ENCODE measurements at regions not wholly inside any gene's neighbourhood (a gene's known extent, or its start where the extent isn't known, plus 50 kb on each side); places are given as distances from the start of the nearest gene placed in this dataset.
"Not testable (repeated sequence)": the region's sequence is repeated elsewhere in the genome, so short reads cannot be mapped to it uniquely, and the experiment has no call there.

DNA sequence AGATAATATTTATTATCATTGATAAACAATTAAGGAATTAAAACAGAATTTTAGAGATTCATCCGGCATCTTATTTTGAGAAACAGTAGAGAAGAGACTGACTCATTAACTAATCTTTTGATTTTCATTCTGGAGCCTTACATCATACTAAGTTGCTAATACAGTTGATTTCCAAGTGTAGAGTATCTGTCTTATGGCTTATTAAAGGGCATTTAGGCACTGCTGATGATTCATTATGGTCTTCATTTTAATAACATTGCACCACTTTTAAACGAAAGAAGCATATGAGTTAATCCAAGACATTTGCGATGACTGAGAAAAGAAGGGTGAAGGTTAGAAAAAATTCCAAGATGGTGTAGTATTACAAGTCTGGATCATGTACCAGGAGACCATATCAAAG is 186.0 kb upstream of the CACNA2D1 start:
- no peak for DNase-seq
- intact Hi-C loops (cut with DNase I), result no loop called here

- no peak for DNase-seq
- intact Hi-C loops (cut with DNase I), result no loop called here
Measured at GRCh38 chr7:82625377-82625776, 181.8 kb upstream of the CACNA2D1 start.

- intact Hi-C loops (cut with DNase I), result no loop called here
Measured at GRCh38 chr7:82624965-82625364, 181.4 kb upstream of the CACNA2D1 start.

DNA sequence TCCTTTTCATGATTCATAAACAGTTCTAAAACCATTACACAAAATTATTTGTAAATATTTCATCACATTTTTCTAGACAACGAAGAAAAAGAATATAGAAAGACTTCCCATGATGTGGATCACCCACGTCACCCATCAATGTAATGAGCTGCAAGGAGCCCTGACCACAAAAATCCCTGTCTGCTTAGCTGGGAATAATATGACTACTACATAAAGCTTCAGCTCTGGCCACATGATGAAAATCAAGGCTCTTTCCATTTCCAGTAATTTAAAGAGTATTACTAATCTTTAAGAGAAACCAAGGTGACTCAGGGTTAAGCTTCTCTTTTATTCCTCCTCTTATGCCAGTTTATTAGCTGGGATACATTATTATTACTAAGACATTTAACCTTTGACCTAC is 180.8 kb upstream of the CACNA2D1 start:
- intact Hi-C loops (cut with DNase I), result no loop called here
- DNase-seq, result no peak

More at GRCh38 chr7:82624965-82625364, 181.4 kb upstream of the CACNA2D1 start:
- DNase-seq, result no peak

DNA sequence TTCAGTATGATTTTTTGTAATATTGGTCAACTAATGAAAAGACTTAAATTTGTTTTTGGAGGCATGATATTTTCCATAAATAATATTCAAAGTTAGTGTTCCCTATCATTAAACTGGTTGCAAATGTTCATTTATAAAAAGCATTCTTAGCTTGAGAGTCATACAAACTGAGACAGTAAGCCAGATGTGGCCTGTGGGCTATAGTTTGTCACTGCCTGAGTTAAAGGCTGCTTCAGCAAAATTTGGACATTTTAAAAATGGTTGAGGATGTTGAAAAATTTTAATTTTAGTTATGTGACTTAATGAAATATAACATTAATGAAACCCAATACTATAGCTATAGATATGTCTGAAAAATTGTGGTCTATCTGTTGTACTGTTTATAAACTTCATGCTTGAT is 180.2 kb upstream of the CACNA2D1 start:
- no peak for DNase-seq

GRCh38 chr7:82617156-82617555 is 173.6 kb upstream of the CACNA2D1 start:
- intact Hi-C loops (cut with DNase I), result no loop called here
- DNase-seq, result no peak

More for the DNA sequence above, 180.2 kb upstream of the CACNA2D1 start:
- intact Hi-C loops (cut with DNase I), result no loop called here

GRCh38 chr7:82616059-82616728 is 172.6 kb upstream of the CACNA2D1 start:
- intact Hi-C loops (cut with DNase I), result no loop called here
- no peak for DNase-seq

DNA sequence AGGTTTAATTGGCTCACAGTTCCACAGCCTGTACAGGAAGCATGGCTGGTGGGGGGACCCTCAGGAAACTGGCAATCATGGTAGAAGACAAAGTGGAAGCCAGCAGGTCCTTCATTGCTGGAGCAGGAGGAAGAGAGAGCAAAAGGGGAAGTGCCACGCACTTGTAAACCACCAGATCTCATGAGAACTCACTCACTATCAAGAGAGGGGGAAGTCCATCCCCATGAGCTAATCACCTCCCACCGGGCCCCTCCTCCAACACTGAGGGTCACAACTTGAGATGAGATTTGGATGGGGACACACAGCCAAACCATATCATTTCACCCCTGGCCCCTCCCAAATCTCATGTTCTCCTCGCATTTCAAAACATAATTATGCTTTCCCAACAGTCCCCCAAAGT is 171.9 kb upstream of the CACNA2D1 start:
- intact Hi-C loops (cut with DNase I), result no loop called here
- DNase-seq, result no peak

DNA sequence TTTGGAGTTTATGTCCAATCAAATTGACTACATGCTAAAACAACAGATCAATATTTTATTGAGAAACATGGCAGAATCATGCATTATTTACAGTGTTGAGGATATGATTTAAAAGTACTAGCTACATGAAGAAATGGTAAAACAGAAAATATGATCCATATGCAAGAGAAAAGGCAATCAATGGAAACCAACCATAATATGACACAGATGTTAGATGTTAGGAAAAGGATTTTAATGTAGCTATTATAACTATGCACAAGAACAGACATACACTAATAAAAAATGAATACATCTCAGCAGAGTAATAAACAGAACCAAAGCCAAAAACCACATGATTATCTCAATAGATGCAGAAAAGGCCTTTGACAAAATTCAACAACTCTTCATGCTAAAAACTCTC is 166.2 kb upstream of the CACNA2D1 start:
- intact Hi-C loops (cut with DNase I), result loop anchor here (5.0 to 10.0 kb wide), 2 partner anchors 375 to 567 kb away; no protein-coding TSS in a partner anchor
- no peak for DNase-seq

DNA sequence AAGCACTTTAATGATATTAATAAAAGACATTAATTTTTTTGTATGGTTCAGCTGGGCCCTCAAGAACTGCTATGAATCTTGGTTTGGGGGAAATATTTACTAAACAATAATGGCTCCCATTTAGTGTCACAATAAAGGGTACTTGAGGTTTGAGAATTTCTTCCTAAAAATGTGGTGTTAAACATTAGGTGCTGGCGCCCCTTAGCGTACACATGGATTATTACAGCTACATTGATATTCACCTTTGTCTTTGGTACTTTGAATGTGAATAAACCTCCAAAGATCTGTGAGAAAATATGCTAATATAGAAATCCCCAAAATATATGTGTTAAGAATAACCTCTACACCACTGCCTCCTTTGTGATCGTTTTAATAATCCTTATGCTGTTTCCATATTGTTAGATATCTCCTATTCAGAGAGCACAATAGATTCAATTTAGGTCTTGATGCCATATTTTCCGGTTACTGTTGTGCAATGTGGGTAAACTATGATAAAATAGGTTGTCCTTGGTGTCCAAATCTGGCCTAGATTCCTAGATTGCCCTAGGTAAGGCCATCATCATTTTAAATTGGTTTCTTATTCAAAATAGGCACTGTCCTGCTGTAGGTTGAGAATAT is 161.8 kb upstream of the CACNA2D1 start:
- intact Hi-C loops (cut with DNase I), result loop anchor here (1.0 to 10.0 kb wide), 3 partner anchors 371 to 1106 kb away; no protein-coding TSS in a partner anchor

GRCh38 chr7:82602066-82602465 is 158.5 kb upstream of the CACNA2D1 start:
- DNase-seq, result no peak
- intact Hi-C loops (cut with DNase I), result loop anchor here (10.0 kb wide), 1 partner anchor 367 kb away; no protein-coding TSS in a partner anchor

More for the DNA sequence above, 161.8 kb upstream of the CACNA2D1 start:
- peak in 2 of 10 donors; percentile 10 to 37 for DNase-seq

GRCh38 chr7:82600531-82600930 is 157.0 kb upstream of the CACNA2D1 start:
- intact Hi-C loops (cut with DNase I), result loop anchor here (10.0 kb wide), 1 partner anchor 366 kb away; no protein-coding TSS in a partner anchor
- DNase-seq, result no peak

GRCh38 chr7:82599895-82600294 is 156.3 kb upstream of the CACNA2D1 start:
- intact Hi-C loops (cut with DNase I), result loop anchor here (10.0 kb wide), 1 partner anchor 365 kb away; no protein-coding TSS in a partner anchor
- DNase-seq, result no peak

DNA sequence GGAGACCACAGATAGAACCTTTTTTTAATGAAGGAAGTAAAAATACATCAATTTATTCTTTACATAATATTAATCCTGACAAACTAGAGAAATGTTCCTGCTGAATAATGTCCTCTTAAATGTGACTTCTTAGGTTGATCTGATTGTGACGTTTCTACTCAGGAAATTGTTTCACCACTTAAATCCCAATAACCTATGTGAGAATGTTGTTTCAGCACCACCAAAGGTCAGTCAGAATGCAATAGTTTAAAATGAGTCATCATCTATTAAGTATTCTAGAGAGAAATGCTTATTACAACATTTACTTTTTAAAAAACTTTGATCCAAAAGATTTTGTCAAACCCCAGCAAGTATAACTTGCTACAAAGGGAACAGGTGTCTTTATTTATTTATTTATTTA is 155.4 kb upstream of the CACNA2D1 start:
- intact Hi-C loops (cut with DNase I), result no loop called here
- DNase-seq, result no peak

DNA sequence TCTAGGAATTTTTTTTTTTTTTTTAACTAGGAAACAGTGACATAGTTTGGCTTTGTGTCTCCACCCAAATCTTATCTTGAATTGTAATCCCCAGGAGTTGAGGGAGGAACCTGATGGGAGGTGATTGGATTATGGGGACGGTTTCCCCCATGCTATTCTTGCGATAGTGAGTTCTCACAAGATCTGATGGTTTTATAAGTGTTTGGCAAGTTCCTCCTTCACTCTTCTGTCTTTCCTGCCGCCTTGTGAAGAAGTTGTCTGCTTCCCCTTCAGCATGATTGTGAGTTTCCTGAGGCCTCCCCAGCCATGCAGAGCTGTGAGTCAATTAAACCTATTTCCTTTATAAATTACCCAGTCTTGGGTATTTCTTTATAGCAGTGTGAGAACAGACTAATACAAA is 152.2 kb upstream of the CACNA2D1 start:
- DNase-seq; intact Hi-C loops (cut with DNase I): not testable (repeated sequence)

DNA sequence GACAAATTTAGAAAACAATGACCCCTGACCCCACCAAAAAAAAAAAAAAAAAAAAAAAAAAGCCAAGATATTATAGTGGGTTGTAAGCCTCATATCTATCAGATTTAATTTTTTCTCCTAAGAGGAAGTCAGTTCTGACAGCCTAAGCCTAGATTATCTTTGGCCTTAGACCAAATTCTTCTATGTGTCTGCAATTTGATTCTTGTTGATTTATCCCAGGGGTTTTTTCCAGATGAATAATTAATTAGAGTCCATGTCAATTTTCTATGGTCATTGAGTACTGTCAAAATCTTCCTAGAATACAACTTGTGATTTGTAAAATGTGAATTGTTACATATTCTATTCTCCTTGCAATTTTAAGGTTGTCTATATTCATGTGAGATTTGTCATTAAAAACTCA is 151.6 kb upstream of the CACNA2D1 start:
- intact Hi-C loops (cut with DNase I), result no loop called here
- no peak for DNase-seq

GRCh38 chr7:82594665-82595064 is 151.1 kb upstream of the CACNA2D1 start:
- DNase-seq, result no peak
- intact Hi-C loops (cut with DNase I), result no loop called here

DNA sequence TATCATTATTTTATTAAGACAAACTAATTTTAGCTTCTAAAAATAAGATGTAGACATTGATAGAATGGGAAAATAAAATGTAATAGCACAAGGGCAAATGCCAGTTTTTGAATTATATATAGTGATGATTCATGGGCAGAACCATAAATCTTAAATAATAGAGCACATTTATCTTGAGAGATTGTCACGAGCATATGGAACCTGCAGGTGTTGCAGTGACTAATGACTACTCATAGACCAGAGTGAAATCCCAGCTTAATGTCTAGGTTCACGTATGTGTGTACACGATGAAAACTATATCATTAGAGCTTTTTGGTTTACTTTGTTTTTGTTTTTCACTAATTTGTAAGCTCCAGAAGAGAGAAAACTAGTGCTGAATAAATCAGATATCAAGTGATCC is 150.2 kb upstream of the CACNA2D1 start:
- intact Hi-C loops (cut with DNase I), result no loop called here
- no peak for DNase-seq

- intact Hi-C loops (cut with DNase I), result no loop called here
- no peak for DNase-seq
Measured at GRCh38 chr7:82592416-82592815, 148.8 kb upstream of the CACNA2D1 start.

DNA sequence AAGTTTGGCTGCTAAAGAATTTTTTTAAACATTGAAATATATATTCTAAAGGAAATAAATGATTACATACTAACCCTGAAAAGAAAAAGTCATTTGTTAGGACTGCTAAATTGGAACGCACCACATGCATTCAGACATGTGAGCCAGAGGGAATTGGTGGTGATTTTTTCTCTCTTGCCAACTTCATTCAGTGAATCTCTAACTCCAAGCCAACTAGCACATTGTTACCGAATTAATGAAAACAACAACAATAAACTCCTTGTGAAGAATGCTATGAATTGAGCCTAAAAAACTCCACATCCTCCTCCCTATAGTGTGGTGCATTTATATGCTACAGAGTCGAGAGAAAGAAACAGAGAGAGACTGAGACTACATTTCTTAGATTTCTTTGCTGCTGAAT is 135.5 kb upstream of the CACNA2D1 start:
- DNase-seq, result no peak
- intact Hi-C loops (cut with DNase I), result no loop called here

- intact Hi-C loops (cut with DNase I), result no loop called here
- DNase-seq, result no peak
Measured at GRCh38 chr7:82578430-82578829, 134.9 kb upstream of the CACNA2D1 start.

Data from posterior cingulate gyrus (tissue), 11 donors.